A673 (cell line): ENCODE measurements at regions not wholly inside any gene's neighbourhood (a gene's known extent, or its start where the extent isn't known, plus 50 kb on each side); places are given as distances from the start of the nearest gene placed in this dataset.

Experiments used
- EZH2 ChIP-seq: fragments of 200-600 bp; sonication (generic); IDR thresholded peaks from 2 replicates; pipeline ENCODE4 v1.6.1; 2017; ENCODE audit warnings: borderline replicate concordance, low read depth, mild to moderate bottlenecking, mixed read lengths, antibody characterized with exemption, low read length; ENCODE audit not compliant: poor library complexity, severe bottlenecking
- TF ChIP-seq, protein P1 (sequence below): fragments of 300-800, 200-600 bp; sonication (generic); conservative IDR thresholded peaks from 2 replicates; pipeline ENCODE4 v1.5.1; 2017; ENCODE audit warnings: low read depth, mild to moderate bottlenecking, antibody characterized with exemption, low read length, moderate library complexity, mixed read lengths

- TF ChIP-seq, protein P1, sequence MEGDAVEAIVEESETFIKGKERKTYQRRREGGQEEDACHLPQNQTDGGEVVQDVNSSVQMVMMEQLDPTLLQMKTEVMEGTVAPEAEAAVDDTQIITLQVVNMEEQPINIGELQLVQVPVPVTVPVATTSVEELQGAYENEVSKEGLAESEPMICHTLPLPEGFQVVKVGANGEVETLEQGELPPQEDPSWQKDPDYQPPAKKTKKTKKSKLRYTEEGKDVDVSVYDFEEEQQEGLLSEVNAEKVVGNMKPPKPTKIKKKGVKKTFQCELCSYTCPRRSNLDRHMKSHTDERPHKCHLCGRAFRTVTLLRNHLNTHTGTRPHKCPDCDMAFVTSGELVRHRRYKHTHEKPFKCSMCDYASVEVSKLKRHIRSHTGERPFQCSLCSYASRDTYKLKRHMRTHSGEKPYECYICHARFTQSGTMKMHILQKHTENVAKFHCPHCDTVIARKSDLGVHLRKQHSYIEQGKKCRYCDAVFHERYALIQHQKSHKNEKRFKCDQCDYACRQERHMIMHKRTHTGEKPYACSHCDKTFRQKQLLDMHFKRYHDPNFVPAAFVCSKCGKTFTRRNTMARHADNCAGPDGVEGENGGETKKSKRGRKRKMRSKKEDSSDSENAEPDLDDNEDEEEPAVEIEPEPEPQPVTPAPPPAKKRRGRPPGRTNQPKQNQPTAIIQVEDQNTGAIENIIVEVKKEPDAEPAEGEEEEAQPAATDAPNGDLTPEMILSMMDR: no peak
- no peak for TF ChIP-seq EZH2
These were observed 597.3 kb upstream of the POT1 start for GRCh38 chr7:125526958-125527357.
